Activated T-cell treated with anti-CD3 and anti-CD28 coated beads, Interleukin-2, amount 50 U/mL, for 72 hours (primary cell): ENCODE measurements at regions not wholly inside any gene's neighbourhood (a gene's known extent, or its start where the extent isn't known, plus 50 kb on each side); places are given as distances from the start of the nearest gene placed in this dataset.

Source experiments
- ATAC-seq, 2 donors: fragments of 150-1000 bp; cut with Tn5 transposase; replicated peaks in 1 of 2; 2 replicates each; pipeline ENCODE4 v1.10.0; 2021; ENCODE audit warnings: moderate library complexity in 2 of 2, mild to moderate bottlenecking in 1 of 2
- DNase-seq, 2 donors: peaks; one replicate each; pipeline ENCODE4 v3.0.0; 2021 to 2022; ENCODE audit warnings: mixed read lengths in 1 of 2
- H3K27ac Mint-ChIP-seq: one replicate; pipeline ENCODE4 v1.8.0; 2022; ENCODE audit warnings: mild to moderate bottlenecking, moderate library complexity, mixed read lengths
- H3K27me3 Mint-ChIP-seq: one replicate; pipeline ENCODE4 v1.8.0; 2022; ENCODE audit warnings: low read depth, mixed read lengths
- H3K36me3 Mint-ChIP-seq, 2 donors: one replicate each; pipeline ENCODE4 v1.8.0; 2022; ENCODE audit warnings: mixed read lengths in 2 of 2, mild to moderate bottlenecking in 1 of 2; ENCODE audit not compliant: insufficient read depth in 2 of 2
- H3K4me1 Mint-ChIP-seq: one replicate; pipeline ENCODE4 v1.8.0; 2022; ENCODE audit warnings: low read depth, mixed read lengths
- H3K4me3 Mint-ChIP-seq, 2 donors: one replicate each; pipeline ENCODE4 v1.8.0; 2022; ENCODE audit warnings: mild to moderate bottlenecking in 2 of 2, mixed read lengths in 2 of 2, moderate library complexity in 2 of 2
- H3K9me3 Mint-ChIP-seq, 2 donors: one replicate each; pipeline ENCODE4 v1.8.0; 2022; ENCODE audit warnings: mixed read lengths in 2 of 2

- Mint-ChIP-seq H3K27me3 (peaks cover 14% of the 10 kb centered on the region), H3K4me1 (peaks cover 29% of the 10 kb centered on the region)
- ATAC-seq = no peak
Measured at GRCh38 chr2:148567716-148568115, 76.8 kb upstream of the EPC2 start.

GRCh38 chr2:148568597-148568996 lies 76.0 kb upstream of the EPC2 start:
- H3K9me3 Mint-ChIP-seq = peaks cover 0 to 3% of the 10 kb centered on the region in 2 donors
- peak in 1 of 2 donors; percentile 56 for DNase-seq
- no peak overlapping the region for H3K27ac Mint-ChIP-seq
- H3K27me3 Mint-ChIP-seq = peaks cover 14% of the 10 kb centered on the region
- no peaks in the 10 kb centered on the region for H3K36me3 Mint-ChIP-seq
- peak; percentile 82 to 88 for ATAC-seq
- H3K4me3 Mint-ChIP-seq = no peak overlapping the region
- peaks cover 29% of the 10 kb centered on the region for H3K4me1 Mint-ChIP-seq

More at GRCh38 chr2:148567716-148568115, 76.8 kb upstream of the EPC2 start:
- no peaks in the 10 kb centered on the region for H3K36me3 Mint-ChIP-seq
- H3K4me3 Mint-ChIP-seq = no peak overlapping the region
- peak overlapping the region; percentile 40 for H3K27ac Mint-ChIP-seq
- peaks cover 2 to 3% of the 10 kb centered on the region in 2 donors for H3K9me3 Mint-ChIP-seq
- DNase-seq = no peak

GRCh38 chr2:148569221-148569620 lies 75.3 kb upstream of the EPC2 start:
- Mint-ChIP-seq H3K9me3 (peaks cover 0 to 3% of the 10 kb centered on the region in 2 donors), H3K4me3 (no peak overlapping the region), H3K36me3 (no peaks in the 10 kb centered on the region), H3K27ac (no peak overlapping the region), H3K27me3 (peaks cover 14% of the 10 kb centered on the region), H3K4me1 (peaks cover 29% of the 10 kb centered on the region)
- DNase-seq (no peak), ATAC-seq (peak; percentile 12 to 33)

DNA sequence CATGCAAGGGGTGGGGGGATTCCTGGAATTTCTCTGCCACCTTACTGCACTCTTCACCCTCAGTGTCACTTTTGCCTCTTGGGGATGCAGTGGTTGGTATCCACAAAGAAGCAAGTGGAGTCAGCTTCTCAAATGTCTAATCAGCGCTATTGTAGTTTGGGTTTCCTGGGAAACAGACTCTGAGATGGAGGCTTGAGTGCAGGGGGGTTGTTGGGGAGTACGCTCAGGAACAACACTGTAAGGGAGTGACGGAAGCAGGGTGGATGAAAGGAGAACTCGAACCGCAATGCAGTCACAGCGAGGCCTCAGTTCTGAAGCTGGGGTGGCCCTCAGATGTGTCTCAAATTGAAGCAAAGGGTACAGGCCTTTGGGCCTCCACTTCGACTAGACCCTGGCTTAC lies 73.6 kb upstream of the EPC2 start:
- no peak for DNase-seq
- no peak overlapping the region for H3K27ac Mint-ChIP-seq
- H3K9me3 Mint-ChIP-seq = peaks cover 0 to 3% of the 10 kb centered on the region in 2 donors
- H3K36me3 Mint-ChIP-seq = no peaks in the 10 kb centered on the region
- H3K27me3 Mint-ChIP-seq = peaks cover 14% of the 10 kb centered on the region
- no peak overlapping the region for H3K4me3 Mint-ChIP-seq
- H3K4me1 Mint-ChIP-seq = peaks cover 29% of the 10 kb centered on the region
- no peak for ATAC-seq

- ATAC-seq = no peak
- H3K27me3 Mint-ChIP-seq = peaks cover 32% of the 10 kb centered on the region
Measured at GRCh38 chr2:148577845-148578492, 66.6 kb upstream of the EPC2 start.

GRCh38 chr2:148578493-148578884 lies 66.1 kb upstream of the EPC2 start:
- no peak overlapping the region for H3K4me3 Mint-ChIP-seq
- H3K4me1 Mint-ChIP-seq = peaks cover 20% of the 10 kb centered on the region
- H3K36me3 Mint-ChIP-seq = no peaks in the 10 kb centered on the region
- no peaks in the 10 kb centered on the region for H3K9me3 Mint-ChIP-seq
- no peak for DNase-seq
- no peak overlapping the region for H3K27ac Mint-ChIP-seq
- H3K27me3 Mint-ChIP-seq = peaks cover 32% of the 10 kb centered on the region
- ATAC-seq = no peak

More at GRCh38 chr2:148577845-148578492, 66.6 kb upstream of the EPC2 start:
- Mint-ChIP-seq H3K27ac (no peak overlapping the region), H3K9me3 (no peaks in the 10 kb centered on the region), H3K36me3 (no peaks in the 10 kb centered on the region), H3K4me3 (no peak overlapping the region), H3K4me1 (peaks cover 15% of the 10 kb centered on the region)
- no peak for DNase-seq

- no peak overlapping the region for H3K27ac Mint-ChIP-seq
- no peaks in the 10 kb centered on the region for H3K36me3 Mint-ChIP-seq
- ATAC-seq (no peak), DNase-seq (no peak)
- H3K9me3 Mint-ChIP-seq = no peaks in the 10 kb centered on the region
- no peak overlapping the region for H3K4me3 Mint-ChIP-seq
- H3K4me1 Mint-ChIP-seq = peaks cover 20% of the 10 kb centered on the region
- peaks cover 17% of the 10 kb centered on the region for H3K27me3 Mint-ChIP-seq
Measured at GRCh38 chr2:148582679-148583511, 61.7 kb upstream of the EPC2 start.

GRCh38 chr2:148585696-148586095 lies 58.9 kb upstream of the EPC2 start:
- DNase-seq (no peak), ATAC-seq (no peak)
- H3K27ac Mint-ChIP-seq = no peak overlapping the region
- H3K4me3 Mint-ChIP-seq = no peak overlapping the region
- H3K4me1 Mint-ChIP-seq = peaks cover 16% of the 10 kb centered on the region
- no peaks in the 10 kb centered on the region for H3K36me3 Mint-ChIP-seq
- no peaks in the 10 kb centered on the region for H3K9me3 Mint-ChIP-seq
- H3K27me3 Mint-ChIP-seq = no peaks in the 10 kb centered on the region

- no peaks in the 10 kb centered on the region for H3K9me3 Mint-ChIP-seq
- no peak for DNase-seq
- no peak overlapping the region for H3K4me3 Mint-ChIP-seq
- H3K27ac Mint-ChIP-seq = no peak overlapping the region
- no peaks in the 10 kb centered on the region for H3K36me3 Mint-ChIP-seq
- peaks cover 19% of the 10 kb centered on the region for H3K4me1 Mint-ChIP-seq
- H3K27me3 Mint-ChIP-seq = no peaks in the 10 kb centered on the region
- ATAC-seq = no peak
Measured at GRCh38 chr2:148586522-148587128, 57.9 kb upstream of the EPC2 start.

GRCh38 chr2:148590612-148591011 lies 53.9 kb upstream of the EPC2 start:
- Mint-ChIP-seq H3K4me1 (peaks cover 10% of the 10 kb centered on the region), H3K36me3 (no peaks in the 10 kb centered on the region), H3K4me3 (no peak overlapping the region), H3K27me3 (no peaks in the 10 kb centered on the region), H3K27ac (no peak overlapping the region), H3K9me3 (no peaks in the 10 kb centered on the region)
- no peak for DNase-seq
- ATAC-seq = peak; percentile 90 to 94

GRCh38 chr2:148592791-148593190 lies 51.8 kb upstream of the EPC2 start:
- peaks cover 10% of the 10 kb centered on the region for H3K4me1 Mint-ChIP-seq
- no peak for DNase-seq
- no peak overlapping the region for H3K27ac Mint-ChIP-seq
- no peaks in the 10 kb centered on the region for H3K36me3 Mint-ChIP-seq
- H3K9me3 Mint-ChIP-seq = no peaks in the 10 kb centered on the region
- ATAC-seq = no peak
- H3K4me3 Mint-ChIP-seq = no peak overlapping the region
- no peaks in the 10 kb centered on the region for H3K27me3 Mint-ChIP-seq

GRCh38 chr2:148593421-148593820 lies 51.1 kb upstream of the EPC2 start:
- Mint-ChIP-seq H3K27me3 (no peaks in the 10 kb centered on the region), H3K4me1 (peaks cover 10% of the 10 kb centered on the region), H3K4me3 (no peak overlapping the region), H3K27ac (no peak overlapping the region), H3K36me3 (no peaks in the 10 kb centered on the region), H3K9me3 (no peaks in the 10 kb centered on the region)
- DNase-seq = no peak
- ATAC-seq = no peak

GRCh38 chr2:148594216-148594615 lies 50.3 kb upstream of the EPC2 start:
- Mint-ChIP-seq H3K36me3 (no peaks in the 10 kb centered on the region), H3K27ac (no peak overlapping the region), H3K4me3 (no peak overlapping the region), H3K27me3 (peaks cover under 1% of the 10 kb centered on the region), H3K9me3 (no peaks in the 10 kb centered on the region), H3K4me1 (peaks cover 13% of the 10 kb centered on the region)
- ATAC-seq = no peak
- no peak for DNase-seq
